IMR-90 (cell line): ENCODE measurements at regions not wholly inside any gene's neighbourhood (a gene's known extent, or its start where the extent isn't known, plus 50 kb on each side); places are given as distances from the start of the nearest gene placed in this dataset.

Experiments used
- ATAC-seq: fragments of 200-7000 bp; cut with Tn5 transposase; 2 replicates; pipeline ENCODE4 v1.9.1; 2020; ENCODE audit warnings: low read depth, mild to moderate bottlenecking, moderate library complexity
- BruUV-seq: library from RNA; stranded (reverse); fragments of 400-500 nt; replicated peaks from 2 replicates; lab custom pipeline; 2021; lab: Mats Ljungman, UMichigan
- CTCF ChIA-PET: fragments of 300-600 bp; formaldehyde crosslinking; extraction: SDS; loops from one replicate; lab custom pipeline; 2021; ENCODE audit warnings: antibody characterized with exemption; lab: Yijun Ruan, JAX
- POLR2A ChIA-PET: fragments of 300-600 bp; sonication (Branson Sonifier 250); formaldehyde crosslinking; loops from one replicate; lab custom pipeline; 2022; ENCODE audit warnings: antibody characterized with exemption; ENCODE audit not compliant: unreplicated experiment; lab: Charles Lee
- DNase-seq: peaks from one replicate; pipeline ENCODE4 v3.0.0; 2013
- H2AFZ ChIP-seq: replicated peaks from 2 replicates; pipeline ENCODE3; 2013; ENCODE audit warnings: low read length, mild to moderate bottlenecking; ENCODE audit not compliant: poor library complexity
- H2AK5ac ChIP-seq: 2 replicates; pipeline ENCODE4 v1.6.1; 2013; ENCODE audit warnings: low read depth, low read length, inconsistent platforms
- H2AK9ac ChIP-seq: replicated peaks from 2 replicates; pipeline ENCODE3; 2013; ENCODE audit warnings: mild to moderate bottlenecking, low read depth, low read length, moderate library complexity; ENCODE audit not compliant: poor library complexity
- H2BK120ac ChIP-seq: 2 replicates; pipeline ENCODE4 v1.6.1; 2013; ENCODE audit warnings: low read depth, low read length, inconsistent platforms
- H2BK15ac ChIP-seq: 3 replicates; pipeline ENCODE4 v1.6.1; 2013; ENCODE audit warnings: low read depth, low read length, inconsistent platforms
- H2BK20ac ChIP-seq: 2 replicates; pipeline ENCODE4 v1.6.1; 2013; ENCODE audit warnings: low read depth, mild to moderate bottlenecking, inconsistent platforms, low read length, moderate library complexity
- H2BK5ac ChIP-seq: 2 replicates; pipeline ENCODE4 v1.6.1; 2013; ENCODE audit warnings: mild to moderate bottlenecking, low read depth, low read length, inconsistent platforms; ENCODE audit not compliant: poor library complexity, severe bottlenecking
- H3K14ac ChIP-seq: replicated peaks from 2 replicates; pipeline ENCODE4 v1.6.1; 2013; ENCODE audit warnings: low read depth, low read length, inconsistent platforms
- H3K18ac ChIP-seq: 2 replicates; pipeline ENCODE4 v1.6.1; 2013; ENCODE audit warnings: low read depth, low read length, control low read depth
- H3K23ac ChIP-seq: 2 replicates; pipeline ENCODE4 v1.6.1; 2013; ENCODE audit warnings: low read depth, low read length, inconsistent platforms
- H3K27ac ChIP-seq: 2 replicates; pipeline ENCODE4 v1.5.1; 2013; ENCODE audit warnings: mild to moderate bottlenecking, control low read depth, low read length; ENCODE audit not compliant: insufficient read depth
- H3K27me3 ChIP-seq: 2 replicates; pipeline ENCODE4 v1.6.1; 2013; ENCODE audit warnings: low read length; ENCODE audit not compliant: control insufficient read depth, insufficient read depth
- H3K36me3 ChIP-seq: 2 replicates; pipeline ENCODE4 v1.6.1; 2013; ENCODE audit warnings: low read length, mixed read lengths; ENCODE audit not compliant: control insufficient read depth, insufficient read depth
- H3K4ac ChIP-seq: 2 replicates; pipeline ENCODE4 v1.6.1; 2013; ENCODE audit warnings: low read depth, low read length, inconsistent platforms
- H3K4me1 ChIP-seq: 2 replicates; pipeline ENCODE4 v1.6.1; 2013; ENCODE audit warnings: low read length, mixed read lengths; ENCODE audit not compliant: control insufficient read depth, insufficient read depth
- H3K4me2 ChIP-seq: 2 replicates; pipeline ENCODE4 v1.6.1; 2013; ENCODE audit warnings: low read depth, mild to moderate bottlenecking, control low read depth, low read length, moderate library complexity
- H3K4me3 ChIP-seq: 2 replicates; pipeline ENCODE4 v1.5.1; 2013; ENCODE audit warnings: low read depth, mild to moderate bottlenecking, control low read depth, low read length, moderate library complexity; ENCODE audit not compliant: insufficient read depth
- H3K56ac ChIP-seq: 2 replicates; pipeline ENCODE4 v1.6.1; 2013; ENCODE audit warnings: low read length, inconsistent platforms; ENCODE audit not compliant: insufficient read depth; ENCODE audit errors: extremely low read depth
- H3K79me1 ChIP-seq, 2 experiments: 2 replicates each; pipeline ENCODE4 v1.6.1; 2013; ENCODE audit warnings: low read length in 2 of 2, inconsistent platforms in 1 of 2, low read depth in 1 of 2
- H3K9ac ChIP-seq: 2 replicates; pipeline ENCODE4 v1.6.1; 2013; ENCODE audit warnings: low read depth, low read length, control low read depth
- H3K9me1 ChIP-seq: 2 replicates; pipeline ENCODE4 v1.6.1; 2013; ENCODE audit warnings: low read length, inconsistent platforms; ENCODE audit not compliant: insufficient read depth
- H3K9me3 ChIP-seq: 2 replicates; pipeline ENCODE4 v1.6.1; 2013; ENCODE audit warnings: low read length; ENCODE audit not compliant: control insufficient read depth, insufficient read depth
- H4K20me1 ChIP-seq: 2 replicates; pipeline ENCODE4 v1.6.1; 2013; ENCODE audit warnings: low read length, inconsistent platforms; ENCODE audit not compliant: insufficient read depth
- H4K5ac ChIP-seq: 2 replicates; pipeline ENCODE4 v1.6.1; 2013; ENCODE audit warnings: mild to moderate bottlenecking, low read depth, low read length, control low read depth
- H4K8ac ChIP-seq, 2 experiments: 2 replicates each; pipeline ENCODE4 v1.6.1; 2013; ENCODE audit warnings: low read depth in 2 of 2, low read length in 2 of 2, control low read depth in 1 of 2, inconsistent platforms in 1 of 2
- H4K91ac ChIP-seq: 2 replicates; pipeline ENCODE4 v1.6.1; 2013; ENCODE audit warnings: low read depth, low read length, inconsistent platforms; ENCODE audit not compliant: insufficient read depth
- CEBPB ChIP-seq: IDR thresholded peaks from 2 replicates; pipeline ENCODE4 v1.6.1; 2012; ENCODE audit warnings: low read depth, low read length, improper control_type of control experiment
- CHD1 ChIP-seq: IDR thresholded peaks from 2 replicates; pipeline ENCODE4 v1.6.1; 2012; ENCODE audit warnings: low read depth, low read length, improper control_type of control experiment
- CTCF ChIP-seq: conservative IDR thresholded peaks from 2 replicates; pipeline ENCODE4 v1.5.1; 2012; ENCODE audit warnings: mild to moderate bottlenecking, low read depth, low read length, improper control_type of control experiment
- ELK1 ChIP-seq: fragments of 150-350 bp; IDR thresholded peaks from 2 replicates; pipeline ENCODE4 v1.6.1; 2016; ENCODE audit warnings: low read depth, mild to moderate bottlenecking, low read length, moderate library complexity, borderline replicate concordance
- FOS ChIP-seq: fragments of 150-350 bp; IDR thresholded peaks from 2 replicates; pipeline ENCODE4 v1.6.1; 2016; ENCODE audit warnings: low read depth, low read length
- NFE2L2 ChIP-seq: fragments of 150-350 bp; IDR thresholded peaks from 2 replicates; pipeline ENCODE4 v1.6.1; 2016; ENCODE audit warnings: low read depth, mild to moderate bottlenecking, low read length
- POLR2A ChIP-seq: IDR thresholded peaks from 2 replicates; pipeline ENCODE4 v1.6.1; 2012; ENCODE audit warnings: mild to moderate bottlenecking, low read depth, low read length
- RCOR1 ChIP-seq: IDR thresholded peaks from 2 replicates; pipeline ENCODE4 v1.6.1; 2012; ENCODE audit warnings: mild to moderate bottlenecking, low read length, improper control_type of control experiment; ENCODE audit not compliant: insufficient replicate concordance
- RFX5 ChIP-seq: IDR thresholded peaks from 2 replicates; pipeline ENCODE4 v1.8.0; 2012; ENCODE audit warnings: low read depth, mild to moderate bottlenecking, low read length, moderate library complexity
- WGBS, 2 experiments: methylation state at CpG; one replicate each; pipeline versions ENCODE4 v1.1.5 to v1.1.7; 2013; ENCODE audit warnings: missing lambda C conversion rate in 2 of 2; ENCODE audit not compliant: insufficient read length in 1 of 2; ENCODE audit errors: extremely low coverage in 2 of 2; 5-methylcytosine and 5-hydroxymethylcytosine counted together
- dilution Hi-C: fragments of 300-500 bp; cut with HindIII; formaldehyde crosslinking; loops from one replicate; pipeline ENCODE4 v1.14.3; 2018; ENCODE audit warnings: low sequenced_read_pairs; ENCODE audit not compliant: unreplicated experiment
- in situ Hi-C: fragments of 300-500 bp; cut with MboI; formaldehyde crosslinking; loops from 3 replicates; pipeline ENCODE4 v1.14.3; 2019; ENCODE audit warnings: low sequenced_read_pairs, inconsistent platforms, mixed read lengths
- intact Hi-C: fragments of 100-400 bp; cut with micrococcal nuclease; formaldehyde crosslinking; loops from 2 replicates; pipeline ENCODE4 v1.10.0; 2022

GRCh38 chr10:44240584-44241205, 144.2 kb downstream of the CXCL12 start:
- no peaks in the 10 kb centered on the region for H4K20me1 ChIP-seq
- H3K79me1 ChIP-seq = no peaks in the 10 kb centered on the region
- no peak overlapping the region for H4K91ac ChIP-seq
- ATAC-seq (no peak), DNase-seq (no peak)
- no peak overlapping the region for H2BK20ac ChIP-seq
- H3K4ac ChIP-seq = no peak overlapping the region
- H2BK120ac ChIP-seq = no peak overlapping the region
- no peak overlapping the region for H3K4me2 ChIP-seq
- no peak overlapping the region for H2BK5ac ChIP-seq
- no peaks in the 10 kb centered on the region for H3K9me1 ChIP-seq
- POLR2A ChIA-PET = no interaction called here
- no peak overlapping the region for H2AK9ac ChIP-seq
- H3K27me3 ChIP-seq = peaks cover 19% of the 10 kb centered on the region
- H2AFZ ChIP-seq = no peak overlapping the region
- CTCF ChIA-PET = no interaction called here
- dilution Hi-C loops (no loop called here), intact Hi-C loops (no loop called here), in situ Hi-C loops (no loop called here)
- H3K9me3 ChIP-seq = no peaks in the 10 kb centered on the region
- H3K27ac ChIP-seq = no peak overlapping the region
- H3K4me3 ChIP-seq = no peak overlapping the region
- no peaks in the 10 kb centered on the region for H3K36me3 ChIP-seq
- H4K5ac ChIP-seq = no peak overlapping the region
- H3K9ac ChIP-seq = no peak overlapping the region
- no peak overlapping the region for H2AK5ac ChIP-seq
- H2BK15ac ChIP-seq = no peak overlapping the region
- H3K4me1 ChIP-seq = no peaks in the 10 kb centered on the region
- H3K56ac ChIP-seq = no peak overlapping the region
- BruUV-seq = no TSS peak
- no peak overlapping the region for H4K8ac ChIP-seq
- WGBS, 2 experiments = no CpG with 5 or more reads among the region's 6 CpGs
- H3K14ac ChIP-seq = no peak overlapping the region
- no peak for TF ChIP-seq NFE2L2
- no peak for TF ChIP-seq CTCF
- TF ChIP-seq FOS = no peak
- TF ChIP-seq RCOR1 = no peak
- TF ChIP-seq CHD1 = no peak
- no peak for TF ChIP-seq ELK1
- TF ChIP-seq RFX5 = no peak
- TF ChIP-seq CEBPB = no peak
- no peak for TF ChIP-seq POLR2A
- no peak overlapping the region for H3K23ac ChIP-seq
- no peak overlapping the region for H3K18ac ChIP-seq
